Neuronal stem cell (in vitro differentiated cells): ENCODE measurements at regions not wholly inside any gene's neighbourhood (a gene's known extent, or its start where the extent isn't known, plus 50 kb on each side); places are given as distances from the start of the nearest gene placed in this dataset.

Source experiments
- DNase-seq: peaks from one replicate; pipeline ENCODE4 v3.0.0-alpha.2; 2013; ENCODE audit warnings: low spot score
- H2AFZ ChIP-seq: one replicate; pipeline ENCODE4 v1.6.1; 2013; ENCODE audit warnings: mild to moderate bottlenecking, low read length, inconsistent platforms
- H2AK5ac ChIP-seq: 2 replicates; pipeline ENCODE4 v1.6.1; 2013; ENCODE audit warnings: low read depth, mild to moderate bottlenecking, inconsistent platforms, low read length, moderate library complexity, mixed read lengths
- H2BK120ac ChIP-seq: 2 replicates; pipeline ENCODE4 v1.6.1; 2013; ENCODE audit warnings: low read depth, mild to moderate bottlenecking, inconsistent platforms, low read length, moderate library complexity, mixed read lengths
- H2BK12ac ChIP-seq: one replicate; pipeline ENCODE4 v1.6.1; 2013; ENCODE audit warnings: low read length, inconsistent platforms
- H2BK15ac ChIP-seq: 2 replicates; pipeline ENCODE4 v1.6.1; 2013; ENCODE audit warnings: mild to moderate bottlenecking, low read length, inconsistent platforms, mixed read lengths
- H2BK5ac ChIP-seq: one replicate; pipeline ENCODE4 v1.6.1; 2013; ENCODE audit warnings: inconsistent platforms, mild to moderate bottlenecking, low read length, moderate library complexity
- H3K14ac ChIP-seq: one replicate; pipeline ENCODE4 v1.6.1; 2013; ENCODE audit warnings: low read length, inconsistent platforms
- H3K18ac ChIP-seq: 2 replicates; pipeline ENCODE4 v1.6.1; 2013; ENCODE audit warnings: low read length, inconsistent platforms
- H3K23ac ChIP-seq: 2 replicates; pipeline ENCODE4 v1.6.1; 2013; ENCODE audit warnings: low read depth, mild to moderate bottlenecking, mixed read lengths, low read length, inconsistent platforms; ENCODE audit not compliant: poor library complexity
- H3K27ac ChIP-seq: replicated peaks from 3 replicates; pipeline ENCODE4 v1.5.1; 2013; ENCODE audit warnings: low read length, inconsistent platforms
- H3K27me3 ChIP-seq, 3 experiments: 2 replicates each; pipeline ENCODE4 v1.6.1; 2013; ENCODE audit warnings: low read length in 3 of 3, mild to moderate bottlenecking in 2 of 3, inconsistent platforms in 1 of 3, low read depth in 1 of 3, mixed read lengths in 1 of 3, moderate library complexity in 1 of 3; ENCODE audit not compliant: control insufficient read depth in 3 of 3, insufficient read depth in 3 of 3
- H3K36me3 ChIP-seq, 2 donors: replicated peaks in 1 of 2; 2 replicates each; pipeline ENCODE4 v1.6.1; 2013; ENCODE audit warnings: low read length in 2 of 2; ENCODE audit not compliant: control insufficient read depth in 2 of 2, insufficient read depth in 2 of 2
- H3K4ac ChIP-seq: 2 replicates; pipeline ENCODE4 v1.6.1; 2013; ENCODE audit warnings: inconsistent platforms, mild to moderate bottlenecking, low read length, moderate library complexity
- H3K4me1 ChIP-seq, 2 donors: 1 replicate in 1 of 2; 2 replicates in 1 of 2; pipeline ENCODE4 v1.6.1; 2013; ENCODE audit warnings: low read length in 2 of 2, low read depth in 1 of 2; ENCODE audit not compliant: control insufficient read depth in 2 of 2, insufficient read depth in 1 of 2
- H3K4me2 ChIP-seq: one replicate; pipeline ENCODE4 v1.6.1; 2013; ENCODE audit warnings: mild to moderate bottlenecking, low read length, inconsistent platforms; ENCODE audit not compliant: insufficient read depth, poor library complexity, severe bottlenecking
- H3K4me3 ChIP-seq, 2 donors: 2 replicates each; pipeline ENCODE4 v1.5.1; 2013; ENCODE audit warnings: low read length in 2 of 2, mild to moderate bottlenecking in 2 of 2, inconsistent platforms in 1 of 2, moderate library complexity in 1 of 2
- H3K79me1 ChIP-seq: one replicate; pipeline ENCODE4 v1.6.1; 2013; ENCODE audit warnings: low read depth, mild to moderate bottlenecking, inconsistent platforms, low read length, moderate library complexity
- H3K9ac ChIP-seq: one replicate; pipeline ENCODE4 v1.6.1; 2013; ENCODE audit warnings: mild to moderate bottlenecking, low read depth, low read length, inconsistent platforms; ENCODE audit not compliant: poor library complexity
- H3K9me3 ChIP-seq, 2 donors: replicated peaks in 1 of 2; 2 replicates each; pipeline versions ENCODE3 to v1.6.1; 2013; ENCODE audit warnings: low read length in 2 of 2, mild to moderate bottlenecking in 2 of 2, inconsistent platforms in 1 of 2, low read depth in 1 of 2, mixed read lengths in 1 of 2, moderate library complexity in 1 of 2; ENCODE audit not compliant: control insufficient read depth in 2 of 2, insufficient read depth in 1 of 2
- H4K8ac ChIP-seq: one replicate; pipeline ENCODE4 v1.6.1; 2013; ENCODE audit warnings: low read depth, mild to moderate bottlenecking, inconsistent platforms, low read length, moderate library complexity
- H4K91ac ChIP-seq: one replicate; pipeline ENCODE4 v1.6.1; 2013; ENCODE audit warnings: low read length, low read depth, mild to moderate bottlenecking, inconsistent platforms; ENCODE audit not compliant: poor library complexity
- WGBS, 2 donors: extraction: QIAGEN DNeasy Blood & Tissue Kit; methylation state at CpG; one replicate each; pipeline ENCODE4 v1.1.7; 2013; ENCODE audit warnings: missing lambda C conversion rate in 2 of 2, mixed read lengths in 1 of 2; ENCODE audit not compliant: insufficient read length in 2 of 2, insufficient replicate concordance in 1 of 2; ENCODE audit errors: extremely low coverage in 2 of 2; 5-methylcytosine and 5-hydroxymethylcytosine counted together

DNA sequence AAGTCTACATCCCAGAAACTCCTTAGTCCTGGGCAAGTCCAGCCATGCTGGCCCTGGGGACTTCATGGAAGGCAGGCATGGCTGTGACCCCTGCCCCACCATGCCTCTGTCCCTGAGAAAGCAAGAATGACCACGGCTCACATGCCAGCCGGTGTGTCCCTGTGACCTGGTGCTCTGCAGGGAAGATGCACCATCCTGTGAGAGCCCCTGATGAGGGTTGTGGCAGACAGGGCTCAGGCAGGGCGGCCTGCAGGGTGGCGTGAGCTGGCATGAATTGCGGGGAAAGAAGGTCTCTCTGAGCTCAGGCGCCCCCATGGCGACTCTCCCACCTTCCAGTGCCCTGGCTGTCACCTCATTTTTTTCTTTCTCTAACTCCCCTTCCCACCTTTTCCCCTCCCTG lies 260.3 kb downstream of the RBFOX3 start:
- H3K4me3 ChIP-seq, result no peak overlapping the region
- no peak overlapping the region for H2BK120ac ChIP-seq
- no peak overlapping the region for H2AFZ ChIP-seq
- no CpG with 5 or more reads among the region's 7 CpGs for WGBS, 2 donors
- H3K9me3 ChIP-seq, result no peaks in the 10 kb centered on the region
- no peaks in the 10 kb centered on the region for H3K4me1 ChIP-seq
- no peak overlapping the region for H4K91ac ChIP-seq
- peak overlapping the region; percentile 72 for H3K18ac ChIP-seq
- peaks cover 0 to 45% (median 0%) of the 10 kb centered on the region in 3 experiments for H3K27me3 ChIP-seq
- no peak overlapping the region for H3K14ac ChIP-seq
- no peak overlapping the region for H4K8ac ChIP-seq
- no peak overlapping the region for H2AK5ac ChIP-seq
- no peak overlapping the region for H2BK5ac ChIP-seq
- no peak overlapping the region for H3K27ac ChIP-seq
- H3K36me3 ChIP-seq, result no peaks in the 10 kb centered on the region
- H2BK15ac ChIP-seq, result no peak overlapping the region
- H3K79me1 ChIP-seq, result no peaks in the 10 kb centered on the region
- H2BK12ac ChIP-seq, result no peak overlapping the region
- H3K9ac ChIP-seq, result no peak overlapping the region
- no peak overlapping the region for H3K4me2 ChIP-seq
- DNase-seq, result no peak
- no peak overlapping the region for H3K4ac ChIP-seq
- peak overlapping the region; percentile 37 for H3K23ac ChIP-seq

DNA sequence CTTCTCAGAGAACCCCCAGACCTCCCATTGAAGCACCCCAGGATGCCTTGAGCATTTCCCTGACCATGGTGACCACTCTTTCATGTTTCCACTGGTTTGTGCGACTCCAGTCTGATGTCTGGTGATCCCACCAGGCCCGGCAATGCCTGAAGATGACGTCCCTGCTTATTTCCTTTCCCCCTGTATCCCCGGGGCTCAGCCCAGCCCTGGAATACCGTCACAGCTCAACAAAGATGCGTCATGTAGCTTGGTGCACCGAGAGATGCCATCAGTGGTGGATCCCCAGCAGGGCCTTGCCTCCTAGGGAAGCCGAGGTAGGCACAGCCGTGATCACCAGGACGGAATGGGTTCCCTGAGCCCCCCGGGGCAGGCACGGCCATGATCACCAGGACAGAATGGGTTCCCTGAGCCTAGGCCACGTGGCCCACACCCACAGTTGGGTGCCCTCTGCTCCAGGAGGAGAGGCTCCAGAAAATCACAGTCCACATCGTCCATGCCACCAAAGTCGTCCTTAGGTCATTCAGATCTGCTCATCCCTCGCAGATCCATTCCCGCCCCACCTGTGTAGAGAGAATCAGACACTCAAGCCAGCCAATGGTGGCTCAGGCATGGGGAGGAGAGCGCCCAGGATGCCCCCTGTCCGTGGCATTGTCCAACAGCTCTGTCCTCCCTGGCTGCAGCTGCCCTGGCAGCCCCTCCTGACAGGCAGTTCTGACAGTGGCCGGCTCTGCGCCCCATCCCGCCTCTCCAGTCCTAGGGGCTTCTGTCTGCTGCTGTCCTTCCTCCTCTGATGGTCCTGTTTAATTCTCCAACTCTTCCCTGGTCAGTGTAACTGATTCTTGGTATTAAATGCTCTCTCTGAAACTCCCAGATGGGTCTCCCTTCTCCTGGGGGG lies 261.1 kb downstream of the RBFOX3 start:
- no peak overlapping the region for H4K91ac ChIP-seq
- H3K4me2 ChIP-seq, result no peak overlapping the region
- H3K14ac ChIP-seq, result no peak overlapping the region
- H2AK5ac ChIP-seq, result no peak overlapping the region
- no CpG with 5 or more reads among the region's 22 CpGs for WGBS, 2 donors
- peaks cover 0 to 40% (median 0%) of the 10 kb centered on the region in 3 experiments for H3K27me3 ChIP-seq
- no peak overlapping the region for H4K8ac ChIP-seq
- H2BK12ac ChIP-seq, result peak overlapping the region; percentile 7
- H3K18ac ChIP-seq, result no peak overlapping the region
- peak overlapping the region; percentile 15 for H3K9ac ChIP-seq
- no peaks in the 10 kb centered on the region for H3K36me3 ChIP-seq
- no peak overlapping the region for H3K4me3 ChIP-seq
- no peak overlapping the region for H2BK120ac ChIP-seq
- H2BK15ac ChIP-seq, result no peak overlapping the region
- no peak for DNase-seq
- H3K27ac ChIP-seq, result no peak overlapping the region
- H2AFZ ChIP-seq, result no peak overlapping the region
- no peak overlapping the region for H2BK5ac ChIP-seq
- H3K4ac ChIP-seq, result no peak overlapping the region
- H3K23ac ChIP-seq, result peak overlapping the region; percentile 96
- H3K4me1 ChIP-seq, result no peaks in the 10 kb centered on the region
- H3K9me3 ChIP-seq, result no peaks in the 10 kb centered on the region
- no peaks in the 10 kb centered on the region for H3K79me1 ChIP-seq

GRCh38 chr17:79342376-79342775 lies 267.8 kb downstream of the ENGASE start:
- H3K18ac ChIP-seq, result no peak overlapping the region
- H2BK15ac ChIP-seq, result no peak overlapping the region
- H2BK120ac ChIP-seq, result no peak overlapping the region
- DNase-seq, result no peak
- no peak overlapping the region for H2BK5ac ChIP-seq
- H3K27ac ChIP-seq, result no peak overlapping the region
- no peaks in the 10 kb centered on the region for H3K36me3 ChIP-seq
- no peak overlapping the region for H4K91ac ChIP-seq
- no peaks in the 10 kb centered on the region for H3K9me3 ChIP-seq
- no peak overlapping the region for H2AFZ ChIP-seq
- H4K8ac ChIP-seq, result no peak overlapping the region
- peaks cover 0 to 17% (median 0%) of the 10 kb centered on the region in 3 experiments for H3K27me3 ChIP-seq
- H3K23ac ChIP-seq, result no peak overlapping the region
- H3K4me1 ChIP-seq, result peaks cover 0 to 2% of the 10 kb centered on the region in 2 donors
- no peak overlapping the region for H3K4me3 ChIP-seq
- H3K4me2 ChIP-seq, result no peak overlapping the region
- no peak overlapping the region for H3K14ac ChIP-seq
- no peak overlapping the region for H3K4ac ChIP-seq
- no peak overlapping the region for H2BK12ac ChIP-seq
- no CpG with 5 or more reads among the region's 9 CpGs for WGBS, 2 donors
- no peaks in the 10 kb centered on the region for H3K79me1 ChIP-seq
- H2AK5ac ChIP-seq, result no peak overlapping the region
- H3K9ac ChIP-seq, result no peak overlapping the region

- Histone ChIP-seq H3K18ac (no peak overlapping the region), H3K4me3 (no peak overlapping the region), H3K4me1 (peaks cover 0 to 2% of the 10 kb centered on the region in 2 donors), H4K91ac (no peak overlapping the region), H3K23ac (no peak overlapping the region), H3K9me3 (no peaks in the 10 kb centered on the region), H3K27me3 (peaks cover 0 to 16% (median 0%) of the 10 kb centered on the region in 3 experiments), H3K27ac (no peak overlapping the region), H3K79me1 (no peaks in the 10 kb centered on the region), H3K4me2 (no peak overlapping the region), H2AFZ (no peak overlapping the region), H2BK12ac (no peak overlapping the region), H3K14ac (no peak overlapping the region), H3K36me3 (no peaks in the 10 kb centered on the region), H2BK120ac (no peak overlapping the region), H2AK5ac (no peak overlapping the region), H3K9ac (no peak overlapping the region), H2BK15ac (no peak overlapping the region), H2BK5ac (no peak overlapping the region), H3K4ac (no peak overlapping the region), H4K8ac (no peak overlapping the region)
- DNase-seq, result no peak
- no CpG with 5 or more reads among the region's 8 CpGs for WGBS, 2 donors
Measured at GRCh38 chr17:79341816-79342215, 267.2 kb downstream of the ENGASE start.
